ENCODE measurements at regions not wholly inside any gene's neighbourhood (a gene's known extent, or its start where the extent isn't known, plus 50 kb on each side); places are given as distances from the start of the nearest gene placed in this dataset.

GRCh38 chr4:74625981-74626380 lies 168.3 kb downstream of the BTC start:
- TF ChIP-seq CTCF (conservative IDR thresholded peaks at IDR 0.05; ENCODE audit: low read length) (no peak), EZH2phosphoT487 (IDR thresholded peaks at IDR 0.05; ENCODE audit: borderline replicate concordance, low read depth, low read length) (no peak)

Measured in OCI-LY7 (cell line).